Neural progenitor cell (in vitro differentiated cells): ENCODE measurements at regions not wholly inside any gene's neighbourhood (a gene's known extent, or its start where the extent isn't known, plus 50 kb on each side); places are given as distances from the start of the nearest gene placed in this dataset.

Source experiments
- DNase-seq: peaks from one replicate; pipeline ENCODE4 v3.0.0-alpha.2; 2016; ENCODE audit warnings: low spot score
- H2AFZ ChIP-seq: fragments of 200-600 bp; sonication (generic); replicated peaks from 2 replicates; pipeline ENCODE4 v1.6.1; 2016; ENCODE audit warnings: antibody characterized with exemption
- H3F3A ChIP-seq: fragments of 200-600 bp; sonication (generic); 2 replicates; pipeline ENCODE4 v1.6.1; 2016; ENCODE audit warnings: antibody characterized with exemption, low read depth
- H3K27ac ChIP-seq: fragments of 200-600 bp; sonication (generic); 2 replicates; pipeline ENCODE4 v1.5.1; 2016; ENCODE audit warnings: mild to moderate bottlenecking
- H3K27me3 ChIP-seq: fragments of 200-600 bp; sonication (generic); 2 replicates; pipeline ENCODE4 v1.6.1; 2016; ENCODE audit warnings: mild to moderate bottlenecking, moderate library complexity
- H3K36me3 ChIP-seq: fragments of 200-600 bp; sonication (generic); 2 replicates; pipeline ENCODE4 v1.5.1; 2016
- H3K4me1 ChIP-seq: fragments of 200-600 bp; sonication (generic); 2 replicates; pipeline ENCODE4 v1.6.1; 2016; ENCODE audit warnings: mixed run types
- H3K4me2 ChIP-seq: fragments of 200-600 bp; sonication (generic); 2 replicates; pipeline ENCODE4 v1.6.1; 2016
- H3K4me3 ChIP-seq: fragments of 200-600 bp; sonication (generic); 2 replicates; pipeline ENCODE4 v1.5.1; 2016
- H3K79me2 ChIP-seq: fragments of 200-600 bp; sonication (generic); 2 replicates; pipeline ENCODE4 v1.6.1; 2016; ENCODE audit warnings: low read depth
- H3K9ac ChIP-seq: fragments of 200-600 bp; sonication (generic); 2 replicates; pipeline ENCODE4 v1.6.1; 2016
- H3K9me3 ChIP-seq: fragments of 200-600 bp; sonication (generic); 2 replicates; pipeline ENCODE4 v1.5.1; 2016; ENCODE audit warnings: low read depth
- H4K20me1 ChIP-seq: fragments of 200-600 bp; sonication (generic); 2 replicates; pipeline ENCODE4 v1.6.1; 2016; ENCODE audit warnings: low read depth
- H3K27ac Mint-ChIP-seq: 3 replicates; pipeline ENCODE4 v1.8.0; 2021; ENCODE audit warnings: mixed read lengths
- H3K27me3 Mint-ChIP-seq: 2 replicates; pipeline ENCODE4 v1.8.0; 2022; ENCODE audit warnings: low read depth, mild to moderate bottlenecking, inconsistent platforms, moderate library complexity, mixed read lengths; ENCODE audit not compliant: insufficient read depth
- H3K36me3 Mint-ChIP-seq: 3 replicates; pipeline ENCODE4 v1.8.0; 2021; ENCODE audit warnings: mixed read lengths
- H3K4me1 Mint-ChIP-seq: 3 replicates; pipeline ENCODE4 v1.8.0; 2021; ENCODE audit warnings: mixed read lengths
- H3K4me3 Mint-ChIP-seq: 3 replicates; pipeline ENCODE4 v1.8.0; 2021; ENCODE audit warnings: mild to moderate bottlenecking, moderate library complexity, mixed read lengths
- H3K9me3 Mint-ChIP-seq: 3 replicates; pipeline ENCODE4 v1.8.0; 2020; ENCODE audit warnings: mixed read lengths
- EZH2 ChIP-seq: fragments of 200-600 bp; sonication (generic); IDR thresholded peaks from 2 replicates; pipeline ENCODE4 v1.6.1; 2017; ENCODE audit warnings: antibody characterized with exemption, mild to moderate bottlenecking, moderate library complexity
- EZH2phosphoT487 ChIP-seq: fragments of 200-600 bp; sonication (generic); IDR thresholded peaks from 2 replicates; pipeline ENCODE4 v1.6.1; 2017; ENCODE audit warnings: antibody characterized with exemption
- TF ChIP-seq, protein P1 (sequence below): fragments of 200-600 bp; sonication (generic); IDR thresholded peaks from 2 replicates; pipeline ENCODE4 v1.5.1; 2017; ENCODE audit warnings: antibody characterized with exemption, mild to moderate bottlenecking

DNA sequence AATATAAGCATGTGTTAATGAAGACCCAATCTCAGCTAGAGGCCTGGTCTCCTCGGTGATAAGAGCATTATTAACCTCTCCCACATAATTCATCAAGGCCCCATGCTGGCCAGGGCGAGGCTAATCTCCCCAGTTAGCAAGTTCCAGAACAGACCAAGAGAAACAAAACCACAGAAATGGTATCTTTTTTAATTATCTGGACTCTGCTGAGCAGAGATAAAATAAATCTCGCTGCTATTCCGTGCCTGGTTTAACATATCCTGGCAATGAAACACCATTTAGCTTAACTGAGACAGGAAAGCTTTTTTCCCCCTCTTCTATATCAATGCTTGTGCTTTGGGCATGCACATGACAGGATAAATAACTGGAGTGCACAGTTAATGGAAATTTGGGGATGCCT is 72.5 kb upstream of the ARHGEF3 start:
- Histone ChIP-seq H3K36me3 (no peaks in the 10 kb centered on the region), H4K20me1 (no peaks in the 10 kb centered on the region), H3K9ac (no peak overlapping the region), H3K27me3 (no peaks in the 10 kb centered on the region), H3K79me2 (no peaks in the 10 kb centered on the region), H3K27ac (no peak overlapping the region), H3K4me3 (no peak overlapping the region), H3K9me3 (no peaks in the 10 kb centered on the region), H3K4me1 (peaks cover 2% of the 10 kb centered on the region), H2AFZ (no peak overlapping the region), H3K4me2 (no peak overlapping the region), H3F3A (no peaks in the 10 kb centered on the region)
- Mint-ChIP-seq H3K36me3 (no peaks in the 10 kb centered on the region), H3K27ac (no peak overlapping the region), H3K4me3 (no peak overlapping the region), H3K27me3 (no peaks in the 10 kb centered on the region), H3K9me3 (no peaks in the 10 kb centered on the region), H3K4me1 (peaks cover 23% of the 10 kb centered on the region)
- no peak for DNase-seq
- TF ChIP-seq EZH2 = no peak
- TF ChIP-seq EZH2phosphoT487 = no peak
- TF ChIP-seq, protein P1, sequence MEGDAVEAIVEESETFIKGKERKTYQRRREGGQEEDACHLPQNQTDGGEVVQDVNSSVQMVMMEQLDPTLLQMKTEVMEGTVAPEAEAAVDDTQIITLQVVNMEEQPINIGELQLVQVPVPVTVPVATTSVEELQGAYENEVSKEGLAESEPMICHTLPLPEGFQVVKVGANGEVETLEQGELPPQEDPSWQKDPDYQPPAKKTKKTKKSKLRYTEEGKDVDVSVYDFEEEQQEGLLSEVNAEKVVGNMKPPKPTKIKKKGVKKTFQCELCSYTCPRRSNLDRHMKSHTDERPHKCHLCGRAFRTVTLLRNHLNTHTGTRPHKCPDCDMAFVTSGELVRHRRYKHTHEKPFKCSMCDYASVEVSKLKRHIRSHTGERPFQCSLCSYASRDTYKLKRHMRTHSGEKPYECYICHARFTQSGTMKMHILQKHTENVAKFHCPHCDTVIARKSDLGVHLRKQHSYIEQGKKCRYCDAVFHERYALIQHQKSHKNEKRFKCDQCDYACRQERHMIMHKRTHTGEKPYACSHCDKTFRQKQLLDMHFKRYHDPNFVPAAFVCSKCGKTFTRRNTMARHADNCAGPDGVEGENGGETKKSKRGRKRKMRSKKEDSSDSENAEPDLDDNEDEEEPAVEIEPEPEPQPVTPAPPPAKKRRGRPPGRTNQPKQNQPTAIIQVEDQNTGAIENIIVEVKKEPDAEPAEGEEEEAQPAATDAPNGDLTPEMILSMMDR = no peak

GRCh38 chr3:56870436-56870835 is 68.7 kb upstream of the ARHGEF3 start:
- no peaks in the 10 kb centered on the region for H3K36me3 ChIP-seq
- H3K4me2 ChIP-seq = no peak overlapping the region
- H3K4me3 Mint-ChIP-seq = no peak overlapping the region
- H3K4me1 Mint-ChIP-seq = peaks cover 19% of the 10 kb centered on the region
- H2AFZ ChIP-seq = no peak overlapping the region
- DNase-seq = no peak
- H3K27ac ChIP-seq = no peak overlapping the region
- H3K9ac ChIP-seq = no peak overlapping the region
- no peaks in the 10 kb centered on the region for H3K27me3 Mint-ChIP-seq
- H3K4me1 ChIP-seq = peaks cover 7% of the 10 kb centered on the region
- H3K27me3 ChIP-seq = no peaks in the 10 kb centered on the region
- H3F3A ChIP-seq = no peaks in the 10 kb centered on the region
- H3K4me3 ChIP-seq = no peak overlapping the region
- H3K9me3 Mint-ChIP-seq = no peaks in the 10 kb centered on the region
- no peak for TF ChIP-seq EZH2phosphoT487
- TF ChIP-seq, protein P1 = no peak
- no peak for TF ChIP-seq EZH2
- H3K27ac Mint-ChIP-seq = no peak overlapping the region
- no peaks in the 10 kb centered on the region for H3K9me3 ChIP-seq
- H3K79me2 ChIP-seq = no peaks in the 10 kb centered on the region
- H4K20me1 ChIP-seq = no peaks in the 10 kb centered on the region
- no peaks in the 10 kb centered on the region for H3K36me3 Mint-ChIP-seq

- Histone ChIP-seq H3K9me3 (no peaks in the 10 kb centered on the region), H3F3A (no peaks in the 10 kb centered on the region), H3K36me3 (no peaks in the 10 kb centered on the region), H3K79me2 (no peaks in the 10 kb centered on the region), H4K20me1 (no peaks in the 10 kb centered on the region), H3K4me1 (peaks cover 7% of the 10 kb centered on the region), H3K4me3 (no peak overlapping the region), H2AFZ (no peak overlapping the region), H3K9ac (no peak overlapping the region), H3K27me3 (no peaks in the 10 kb centered on the region), H3K4me2 (no peak overlapping the region), H3K27ac (no peak overlapping the region)
- DNase-seq = no peak
- H3K9me3 Mint-ChIP-seq = no peaks in the 10 kb centered on the region
- H3K36me3 Mint-ChIP-seq = no peaks in the 10 kb centered on the region
- no peak overlapping the region for H3K4me3 Mint-ChIP-seq
- H3K27ac Mint-ChIP-seq = no peak overlapping the region
- TF ChIP-seq EZH2phosphoT487 (no peak), EZH2 (no peak)
- peaks cover 3% of the 10 kb centered on the region for H3K27me3 Mint-ChIP-seq
- H3K4me1 Mint-ChIP-seq = peaks cover 15% of the 10 kb centered on the region
Observed at GRCh38 chr3:56869157-56869889, 67.6 kb upstream of the ARHGEF3 start.

DNA sequence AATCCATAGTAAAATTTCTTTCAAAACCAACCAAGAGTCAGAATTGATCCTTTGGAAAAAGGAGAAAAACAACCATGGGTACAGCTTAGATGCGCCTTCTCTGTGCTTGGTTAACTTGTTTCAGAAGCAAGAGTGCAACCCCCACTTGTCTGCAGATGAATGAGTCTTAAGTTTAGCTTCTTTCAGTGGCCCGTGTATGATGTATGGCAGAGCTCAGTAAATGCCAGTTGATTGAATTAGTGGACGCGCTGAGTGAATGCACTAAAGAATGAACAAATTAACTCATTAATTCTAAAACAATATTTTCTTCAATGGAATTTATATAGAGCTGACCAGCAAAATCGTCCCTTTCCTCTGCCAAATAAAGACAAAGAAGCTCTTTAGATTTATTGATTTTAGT is 67.0 kb upstream of the ARHGEF3 start:
- Histone ChIP-seq H3K27ac (no peak overlapping the region), H4K20me1 (no peaks in the 10 kb centered on the region), H3K36me3 (no peaks in the 10 kb centered on the region), H3K9me3 (no peaks in the 10 kb centered on the region), H3F3A (no peaks in the 10 kb centered on the region), H3K9ac (no peak overlapping the region), H2AFZ (no peak overlapping the region), H3K79me2 (no peaks in the 10 kb centered on the region), H3K4me3 (no peak overlapping the region), H3K4me2 (no peak overlapping the region), H3K4me1 (peaks cover 7% of the 10 kb centered on the region), H3K27me3 (no peaks in the 10 kb centered on the region)
- Mint-ChIP-seq H3K27me3 (peaks cover 3% of the 10 kb centered on the region), H3K4me3 (no peak overlapping the region), H3K4me1 (peaks cover 9% of the 10 kb centered on the region), H3K9me3 (no peaks in the 10 kb centered on the region), H3K27ac (no peak overlapping the region), H3K36me3 (no peaks in the 10 kb centered on the region)
- DNase-seq = no peak
- TF ChIP-seq, protein P1 = no peak
- TF ChIP-seq EZH2phosphoT487 (no peak), EZH2 (no peak)
